ENCODE measurements at regions not wholly inside any gene's neighbourhood (a gene's known extent, or its start where the extent isn't known, plus 50 kb on each side); places are given as distances from the start of the nearest gene placed in this dataset.

DNA sequence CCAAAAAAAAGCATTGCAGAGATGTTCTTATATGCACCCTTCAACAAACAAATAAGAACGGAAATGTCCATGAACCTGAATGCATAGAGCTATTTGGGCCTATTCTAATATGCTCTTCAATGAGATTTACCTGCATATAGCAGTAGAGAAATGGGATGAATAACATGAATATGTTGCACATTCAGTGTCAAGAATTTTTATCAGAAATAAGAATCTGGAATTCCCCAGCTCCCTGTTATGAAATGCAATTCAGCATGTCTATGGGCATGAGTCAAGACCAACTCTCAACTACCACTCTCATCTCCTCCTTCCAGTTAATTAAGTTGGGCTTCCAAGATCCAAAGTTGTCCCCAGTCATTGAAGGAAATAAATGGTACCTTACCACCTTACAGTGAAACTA is 133.7 kb upstream of the ALCAM start:
- Histone ChIP-seq H4K8ac (ENCODE audit: extremely low read depth, insufficient read depth, low read length) (no peak overlapping the region), H3K14ac (ENCODE audit: insufficient read length) (no peak overlapping the region), H4K5ac (ENCODE audit: insufficient read length, low read depth, low read length) (no peak overlapping the region), H2AK5ac (ENCODE audit: low read depth, low read length) (no peak overlapping the region), H2BK120ac (replicated peaks; ENCODE audit: low read depth, low read length) (no peak overlapping the region), H3K23ac (ENCODE audit: insufficient read length) (no peak overlapping the region), H3K4me3 (ENCODE audit: extremely low read depth in 1 of 4, insufficient read depth in 2 of 4, low read depth in 3 of 4, low read length in 4 of 4) (no peak overlapping the region), H3K9ac (replicated peaks in 1 of 4; ENCODE audit: extremely low read depth in 1 of 4, low read depth in 3 of 4, low read length in 3 of 4) (no peak overlapping the region), H4K20me1 (replicated peaks in 1 of 2; ENCODE audit: control insufficient read depth in 1 of 2, insufficient read depth in 2 of 2, low read length in 2 of 2) (no peaks in the 10 kb centered on the region), H3K23me2 (ENCODE audit: low read depth, low read length) (no peaks in the 10 kb centered on the region), H3K27ac (ENCODE audit: low read depth, low read length) (no peak overlapping the region), H2BK12ac (ENCODE audit: low read depth, low read length) (no peak overlapping the region), H3K4me2 (ENCODE audit: insufficient read depth in 1 of 2, low read depth in 2 of 2, low read length in 2 of 2) (no peak overlapping the region), H2BK15ac (ENCODE audit: low read length) (no peak overlapping the region), H3K18ac (ENCODE audit: extremely low read depth, low read length) (no peak overlapping the region), H4K91ac (replicated peaks; ENCODE audit: insufficient read length, low read length) (no peak overlapping the region), H3K79me1 (ENCODE audit: low read depth, low read length) (no peaks in the 10 kb centered on the region), H2BK5ac (ENCODE audit: low read depth, low read length) (no peak overlapping the region), H3K27me3 (replicated peaks in 1 of 4; ENCODE audit: control insufficient read depth in 3 of 4, extremely low read depth in 1 of 4, insufficient read depth in 3 of 4, low read length in 3 of 4) (no peaks in the 10 kb centered on the region), H3K36me3 (ENCODE audit: control insufficient read depth in 2 of 4, insufficient read depth in 4 of 4, low read length in 3 of 4) (no peaks in the 10 kb centered on the region), H3K4ac (replicated peaks; ENCODE audit: insufficient read length, low read depth, low read length) (no peak overlapping the region), H2BK20ac (ENCODE audit: low read length) (no peak overlapping the region), H3K79me2 (ENCODE audit: control insufficient read depth in 1 of 2, insufficient read depth in 2 of 2, low read length in 2 of 2) (no peaks in the 10 kb centered on the region), H3K4me1 (replicated peaks in 1 of 4; ENCODE audit: control insufficient read depth in 3 of 4, insufficient read depth in 4 of 4, low read length in 3 of 4) (no peaks in the 10 kb centered on the region), H2AFZ (ENCODE audit: low read length) (no peak overlapping the region), H3K56ac (replicated peaks; ENCODE audit: insufficient read length, low read depth, low read length) (no peak overlapping the region), H3K9me3 (ENCODE audit: insufficient read depth in 2 of 2, low read depth in 1 of 2, low read length in 1 of 2) (peaks cover 0 to 4% of the 10 kb centered on the region in 2 experiments; a peak in 3 of 4 replicates)
- no peak for TF ChIP-seq BCL11A (IDR thresholded peaks at IDR 0.05; ENCODE audit: low read depth in 2 of 2, low read length in 2 of 2)
- TF ChIP-seq NANOG (IDR thresholded peaks at IDR 0.05; ENCODE audit: insufficient read depth, low read depth, low read length, poor library complexity, severe bottlenecking), result no peak
- no peak for TF ChIP-seq SIN3A (conservative IDR thresholded peaks at IDR 0.05 in 1 of 2, IDR thresholded peaks at IDR 0.05 in 1 of 2; ENCODE audit: low read depth in 1 of 2, low read length in 2 of 2)
- TF ChIP-seq EP300 (IDR thresholded peaks at IDR 0.05; ENCODE audit: borderline replicate concordance in 1 of 2, low read depth in 2 of 2, low read length in 2 of 2), result no peak
- no peak for TF ChIP-seq BACH1 (IDR thresholded peaks at IDR 0.05; ENCODE audit: low read length)
- no peak for TF ChIP-seq FOSL1 (IDR thresholded peaks at IDR 0.05; ENCODE audit: insufficient read depth, low read depth, low read length)
- CTCF ChIA-PET (ENCODE audit: partially characterized antibody), result no interaction called here
- 73% methylated on average over 1 of the region's 1 CpG; no CpG with 5 or more reads in 1 of the 2 experiments for WGBS, 2 experiments (ENCODE audit: extremely low coverage in 1 of 2, insufficient coverage in 1 of 2, insufficient read length in 1 of 2, insufficient replicate concordance in 2 of 2, low coverage in 1 of 2, low lambda C conversion rate in 2 of 2, missing lambda C conversion rate in 1 of 2)
- no peak for DNase-seq (ENCODE audit: low read depth in 1 of 2, low spot score in 2 of 2)
- no peak for FAIRE-seq
- POLR2A ChIA-PET (ENCODE audit: partially characterized antibody), result no interaction called here
